Nephron (organoid): ENCODE measurements at regions not wholly inside any gene's neighbourhood (a gene's known extent, or its start where the extent isn't known, plus 50 kb on each side); places are given as distances from the start of the nearest gene placed in this dataset.

ENCODE experiments used
- H3K27ac Mint-ChIP-seq, 3 experiments: 2 replicates each; pipeline ENCODE4 v1.8.0; 2020; ENCODE audit warnings: mixed read lengths in 3 of 3, mild to moderate bottlenecking in 2 of 3, moderate library complexity in 1 of 3
- H3K27me3 Mint-ChIP-seq: 2 replicates; pipeline ENCODE4 v1.8.0; 2021; ENCODE audit warnings: low read depth, mild to moderate bottlenecking, moderate library complexity, mixed read lengths
- H3K36me3 Mint-ChIP-seq: 2 replicates; pipeline ENCODE4 v1.8.0; 2020; ENCODE audit warnings: low read depth, mixed read lengths
- H3K4me1 Mint-ChIP-seq: 2 replicates; pipeline ENCODE4 v1.8.0; 2020; ENCODE audit warnings: mixed read lengths
- H3K4me3 Mint-ChIP-seq, 3 experiments: 2 replicates each; pipeline ENCODE4 v1.8.0; 2020; ENCODE audit warnings: mild to moderate bottlenecking in 3 of 3, mixed read lengths in 3 of 3, moderate library complexity in 2 of 3
- H3K9me3 Mint-ChIP-seq: 2 replicates; pipeline ENCODE4 v1.8.0; 2020; ENCODE audit warnings: mixed read lengths
- CTCF ChIP-seq, 3 experiments: fragments of 200-600 bp; sonication (generic); IDR thresholded peaks; one replicate each; pipeline ENCODE4 v1.5.0; 2021; ENCODE audit warnings: antibody characterized with exemption in 3 of 3; ENCODE audit not compliant: unreplicated experiment in 3 of 3

GRCh38 chr5:87608385-87608784 is 195.7 kb upstream of the CCNH start:
- Mint-ChIP-seq H3K4me3 (no peak overlapping the region), H3K27ac (no peak overlapping the region), H3K36me3 (no peaks in the 10 kb centered on the region), H3K27me3 (no peaks in the 10 kb centered on the region), H3K4me1 (no peaks in the 10 kb centered on the region), H3K9me3 (no peaks in the 10 kb centered on the region)
- no peak for TF ChIP-seq CTCF (IDR thresholded peaks at IDR 0.05; ENCODE audit: unreplicated experiment in 3 of 3)

- Mint-ChIP-seq H3K9me3 (no peaks in the 10 kb centered on the region), H3K4me3 (no peak overlapping the region), H3K4me1 (no peaks in the 10 kb centered on the region), H3K27me3 (no peaks in the 10 kb centered on the region), H3K36me3 (no peaks in the 10 kb centered on the region), H3K27ac (no peak overlapping the region)
- no peak for TF ChIP-seq CTCF (IDR thresholded peaks at IDR 0.05; ENCODE audit: unreplicated experiment in 3 of 3)
Measured at GRCh38 chr5:87605663-87606062, 192.9 kb upstream of the CCNH start.

GRCh38 chr5:87599778-87600177 is 187.0 kb upstream of the CCNH start:
- Mint-ChIP-seq H3K36me3 (no peaks in the 10 kb centered on the region), H3K27ac (no peak overlapping the region), H3K4me1 (no peaks in the 10 kb centered on the region), H3K4me3 (no peak overlapping the region), H3K9me3 (peaks cover 15% of the 10 kb centered on the region), H3K27me3 (no peaks in the 10 kb centered on the region)
- no peak for TF ChIP-seq CTCF (IDR thresholded peaks at IDR 0.05; ENCODE audit: unreplicated experiment in 3 of 3)

- no peak overlapping the region for H3K4me3 Mint-ChIP-seq
- H3K27me3 Mint-ChIP-seq: no peaks in the 10 kb centered on the region
- peaks cover 15% of the 10 kb centered on the region for H3K9me3 Mint-ChIP-seq
- H3K27ac Mint-ChIP-seq: no peak overlapping the region
- no peak for TF ChIP-seq CTCF (IDR thresholded peaks at IDR 0.05; ENCODE audit: unreplicated experiment in 3 of 3)
- no peaks in the 10 kb centered on the region for H3K4me1 Mint-ChIP-seq
- H3K36me3 Mint-ChIP-seq: no peaks in the 10 kb centered on the region
Measured at GRCh38 chr5:87598460-87598859, 185.7 kb upstream of the CCNH start.

GRCh38 chr5:87594566-87594965 is 181.8 kb upstream of the CCNH start:
- TF ChIP-seq CTCF (IDR thresholded peaks at IDR 0.05; ENCODE audit: unreplicated experiment in 3 of 3): no peak
- no peaks in the 10 kb centered on the region for H3K36me3 Mint-ChIP-seq
- peaks cover 9% of the 10 kb centered on the region for H3K9me3 Mint-ChIP-seq
- no peaks in the 10 kb centered on the region for H3K27me3 Mint-ChIP-seq
- H3K4me1 Mint-ChIP-seq: no peaks in the 10 kb centered on the region
- H3K4me3 Mint-ChIP-seq: no peak overlapping the region
- H3K27ac Mint-ChIP-seq: no peak overlapping the region

- no peaks in the 10 kb centered on the region for H3K9me3 Mint-ChIP-seq
- H3K27me3 Mint-ChIP-seq: no peaks in the 10 kb centered on the region
- H3K36me3 Mint-ChIP-seq: no peaks in the 10 kb centered on the region
- H3K4me1 Mint-ChIP-seq: no peaks in the 10 kb centered on the region
- no peak for TF ChIP-seq CTCF (IDR thresholded peaks at IDR 0.05; ENCODE audit: unreplicated experiment in 3 of 3)
- no peak overlapping the region for H3K4me3 Mint-ChIP-seq
- H3K27ac Mint-ChIP-seq: no peak overlapping the region
Measured at GRCh38 chr5:87589587-87589986, 176.9 kb upstream of the CCNH start.
